GM12878 (cell line): ENCODE measurements at regions not wholly inside any gene's neighbourhood (a gene's known extent, or its start where the extent isn't known, plus 50 kb on each side); places are given as distances from the start of the nearest gene placed in this dataset.

ENCODE experiments used
- ATAC-seq: fragments of 200-7000 bp; cut with Tn5 transposase; 3 replicates; pipeline ENCODE4 v1.9.1; 2020; ENCODE audit warnings: mild to moderate bottlenecking, moderate library complexity
- BruUV-seq: library from RNA; stranded (reverse); fragments of 400-500 nt; replicated peaks from 2 replicates; lab custom pipeline; 2021; lab: Mats Ljungman, UMichigan
- CTCF ChIA-PET: fragments of 300-600 bp; sonication (Branson Sonifier 250); formaldehyde crosslinking; extraction: SDS; loops from one replicate; lab custom pipeline; 2021; ENCODE audit warnings: inconsistent platforms; lab: Yijun Ruan, JAX
- POLR2A ChIA-PET: fragments of 350-600 bp; formaldehyde crosslinking; extraction: SDS; loops from one replicate; lab custom pipeline; 2021; ENCODE audit warnings: inconsistent platforms; lab: Charles Lee
- RAD21 ChIA-PET: fragments of 300-600 bp; sonication (Branson Sonifier 250); formaldehyde crosslinking; loops from one replicate; lab custom pipeline; 2023; ENCODE audit warnings: antibody characterized with exemption; ENCODE audit not compliant: unreplicated experiment; lab: Charles Lee
- SMC1A ChIA-PET: fragments of 300-600 bp; sonication (Branson Sonifier 250); formaldehyde crosslinking; loops from one replicate; lab custom pipeline; 2023; ENCODE audit not compliant: unreplicated experiment, uncharacterized antibody; lab: Charles Lee
- DNase-seq: peaks from one replicate; pipeline ENCODE4 v3.0.0-alpha.2; 2011; ENCODE audit warnings: low read depth, low spot score
- FAIRE-seq: peaks from 3 replicates; lab custom pipeline; 2011; peaks lifted over from hg19 to GRCh38; lab: Jason Lieb, UNC
- H2AFZ ChIP-seq: 2 replicates; pipeline ENCODE4 v1.6.0; 2011; ENCODE audit warnings: low read depth, low read length, control low read depth; ENCODE audit not compliant: control insufficient read depth
- H3K27ac ChIP-seq: 2 replicates; pipeline ENCODE4 v1.5.1; 2011; ENCODE audit warnings: control low read depth; ENCODE audit not compliant: control insufficient read depth, insufficient read depth
- H3K27me3 ChIP-seq, 2 experiments: replicated peaks in 1 of 2; 2 replicates each; pipeline versions ENCODE4 v1.6.0 to v1.6.1; 2011; ENCODE audit warnings: low read length in 1 of 2; ENCODE audit not compliant: control insufficient read depth in 2 of 2, insufficient read depth in 2 of 2
- H3K36me3 ChIP-seq, 2 experiments: 2 replicates each; pipeline ENCODE4 v1.5.1; 2011; ENCODE audit warnings: low read length in 1 of 2; ENCODE audit not compliant: control insufficient read depth in 2 of 2, insufficient read depth in 2 of 2
- H3K4me1 ChIP-seq: 2 replicates; pipeline ENCODE4 v1.6.1; 2011; ENCODE audit warnings: mild to moderate bottlenecking, low read length, moderate library complexity, mixed read lengths; ENCODE audit not compliant: control insufficient read depth, insufficient read depth
- H3K4me2 ChIP-seq: 2 replicates; pipeline ENCODE4 v1.6.0; 2011; ENCODE audit warnings: control low read depth; ENCODE audit not compliant: control insufficient read depth, insufficient read depth
- H3K4me3 ChIP-seq: fragments of 200-600 bp; sonication (generic); 2 replicates; pipeline ENCODE4 v1.5.1; 2016
- H3K79me2 ChIP-seq: 2 replicates; pipeline ENCODE4 v1.6.0; 2011; ENCODE audit warnings: low read length; ENCODE audit not compliant: control insufficient read depth, insufficient read depth
- H3K9ac ChIP-seq: 2 replicates; pipeline ENCODE4 v1.8.0; 2011; ENCODE audit warnings: low read length, control low read depth, mixed read lengths; ENCODE audit not compliant: control insufficient read depth, insufficient read depth
- H3K9me3 ChIP-seq: replicated peaks from 3 replicates; pipeline ENCODE4 v1.5.1; 2011; ENCODE audit warnings: mild to moderate bottlenecking, low read length; ENCODE audit not compliant: control insufficient read depth, insufficient read depth
- H4K20me1 ChIP-seq: 2 replicates; pipeline ENCODE4 v1.6.0; 2011; ENCODE audit not compliant: control insufficient read depth, insufficient read depth
- GATAD2B ChIP-seq: fragments of 450-650 bp; conservative IDR thresholded peaks from 2 replicates; pipeline ENCODE4 v1.6.1; 2017; ENCODE audit warnings: low read depth, mild to moderate bottlenecking, moderate library complexity
- NFIC ChIP-seq: IDR thresholded peaks from 2 replicates; pipeline ENCODE4 v1.6.1; 2012; ENCODE audit warnings: low read depth, mild to moderate bottlenecking, inconsistent platforms, low read length, moderate library complexity
- NR2C2 ChIP-seq: IDR thresholded peaks from 2 replicates; pipeline ENCODE4 v1.6.1; 2011; ENCODE audit warnings: borderline replicate concordance, low read depth; ENCODE audit not compliant: control insufficient read depth, insufficient read length
- POU2F2 ChIP-seq: IDR thresholded peaks from 3 replicates; pipeline ENCODE4 v1.6.1; 2011; ENCODE audit warnings: low read depth, mild to moderate bottlenecking, low read length, borderline replicate concordance
- RAD21 ChIP-seq: IDR thresholded peaks from 2 replicates; pipeline ENCODE4 v1.6.1; 2011; ENCODE audit warnings: mild to moderate bottlenecking, low read depth, low read length, moderate library complexity; ENCODE audit not compliant: insufficient read depth
- RBBP5 ChIP-seq: fragments of 200-600 bp; sonication (generic); conservative IDR thresholded peaks from 2 replicates; pipeline ENCODE4 v1.6.1; 2016
- SMAD1 ChIP-seq: fragments of 450-650 bp; IDR thresholded peaks from 2 replicates; pipeline ENCODE4 v1.6.1; 2018; ENCODE audit warnings: mild to moderate bottlenecking, low read depth; ENCODE audit not compliant: partially characterized antibody
- SP1 ChIP-seq: IDR thresholded peaks from one replicate; pipeline ENCODE4 v1.6.1; 2011; ENCODE audit warnings: low read depth, low read length
- SPI1 ChIP-seq: IDR thresholded peaks from 2 replicates; pipeline ENCODE4 v1.6.1; 2011; ENCODE audit warnings: low read depth, mild to moderate bottlenecking, low read length, moderate library complexity, borderline replicate concordance; ENCODE audit not compliant: insufficient read depth
- SREBF1 ChIP-seq: IDR thresholded peaks from 2 replicates; pipeline ENCODE4 v1.6.1; 2012; ENCODE audit warnings: mild to moderate bottlenecking, low read length
- SUPT20H ChIP-seq: IDR thresholded peaks from 2 replicates; pipeline ENCODE4 v1.6.1; 2011; ENCODE audit warnings: low read depth, mild to moderate bottlenecking, low read length, moderate library complexity, borderline replicate concordance; ENCODE audit not compliant: control insufficient read depth
- ZNF207 ChIP-seq: fragments of 450-650 bp; IDR thresholded peaks from 2 replicates; pipeline ENCODE4 v1.6.1; 2014; ENCODE audit warnings: antibody characterized with exemption, mild to moderate bottlenecking, borderline replicate concordance
- WGBS: methylation state at CpG from one replicate; pipeline ENCODE4 v1.1.6; 2016; ENCODE audit warnings: low lambda C conversion rate; ENCODE audit not compliant: insufficient replicate concordance, insufficient coverage; ENCODE audit errors: missing lambda C conversion rate; 5-methylcytosine and 5-hydroxymethylcytosine counted together
- in situ Hi-C: fragments of 300-500 bp; cut with MboI; formaldehyde crosslinking; loops from 9 replicates; pipeline ENCODE4 v1.14.3; 2018; ENCODE audit warnings: mixed read lengths
- intact Hi-C: fragments of 100-400 bp; cut with micrococcal nuclease; formaldehyde crosslinking; loops from one replicate; pipeline ENCODE4 v1.14.2; 2022; ENCODE audit not compliant: unreplicated experiment
- TF ChIP-seq, protein P1 (sequence below): fragments of 150-350 bp; IDR thresholded peaks from 2 replicates; pipeline ENCODE4 v1.6.1; 2014; ENCODE audit warnings: mild to moderate bottlenecking, low read depth, low read length
- TF ChIP-seq, protein P2 (sequence below): IDR thresholded peaks from 2 replicates; pipeline ENCODE4 v1.6.1; 2012; ENCODE audit warnings: low read depth, low read length, improper control_type of control experiment
- TF ChIP-seq, protein P3 (sequence below): IDR thresholded peaks from 2 replicates; pipeline ENCODE4 v1.6.1; 2012; ENCODE audit warnings: improper control_type of control experiment, low read depth, low read length; ENCODE audit not compliant: insufficient replicate concordance
- TF ChIP-seq, protein P4 (sequence below): fragments of 450-650 bp; conservative IDR thresholded peaks from 2 replicates; pipeline ENCODE4 v1.6.1; 2017; ENCODE audit warnings: mild to moderate bottlenecking, moderate library complexity

DNA sequence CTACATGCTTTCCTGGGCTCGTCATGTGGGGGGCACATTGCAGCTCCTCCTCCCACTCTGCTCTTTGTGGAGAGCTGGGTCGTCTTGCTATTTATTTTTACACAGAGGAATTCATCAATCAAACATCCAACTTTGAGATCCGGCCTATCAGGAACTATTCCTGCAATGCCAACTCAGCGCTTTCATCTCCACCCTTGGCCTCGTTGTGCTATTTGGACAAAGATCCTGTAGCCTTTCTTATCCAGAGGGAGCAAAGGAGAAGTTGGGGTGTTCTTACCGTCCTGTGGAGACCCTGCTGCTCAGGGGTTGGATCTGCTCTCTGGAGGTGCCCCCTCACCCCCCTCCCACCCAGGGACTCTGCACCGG lies 92.1 kb downstream of the ASB1 start:
- intact Hi-C loops (no loop called here), in situ Hi-C loops (no loop called here)
- no peak for ATAC-seq
- SMC1A ChIA-PET: no interaction called here
- Histone ChIP-seq H3K9me3 (no peaks in the 10 kb centered on the region; the same call in 1 of the 3 replicates), H3K27ac (no peak overlapping the region), H3K9ac (no peak overlapping the region), H3K4me1 (no peaks in the 10 kb centered on the region), H3K4me2 (no peak overlapping the region), H3K27me3 (no peaks in the 10 kb centered on the region), H2AFZ (no peak overlapping the region), H4K20me1 (no peaks in the 10 kb centered on the region), H3K4me3 (no peak overlapping the region), H3K36me3 (no peaks in the 10 kb centered on the region), H3K79me2 (no peaks in the 10 kb centered on the region)
- POLR2A ChIA-PET: no interaction called here
- 34% methylated on average over 7 of the region's 7 CpGs for WGBS
- BruUV-seq: no TSS peak
- RAD21 ChIA-PET: no interaction called here
- CTCF ChIA-PET: no interaction called here
- no peak for FAIRE-seq
- DNase-seq: no peak
- TF ChIP-seq RAD21: no peak
- TF ChIP-seq SPI1: no peak
- TF ChIP-seq, protein P1, sequence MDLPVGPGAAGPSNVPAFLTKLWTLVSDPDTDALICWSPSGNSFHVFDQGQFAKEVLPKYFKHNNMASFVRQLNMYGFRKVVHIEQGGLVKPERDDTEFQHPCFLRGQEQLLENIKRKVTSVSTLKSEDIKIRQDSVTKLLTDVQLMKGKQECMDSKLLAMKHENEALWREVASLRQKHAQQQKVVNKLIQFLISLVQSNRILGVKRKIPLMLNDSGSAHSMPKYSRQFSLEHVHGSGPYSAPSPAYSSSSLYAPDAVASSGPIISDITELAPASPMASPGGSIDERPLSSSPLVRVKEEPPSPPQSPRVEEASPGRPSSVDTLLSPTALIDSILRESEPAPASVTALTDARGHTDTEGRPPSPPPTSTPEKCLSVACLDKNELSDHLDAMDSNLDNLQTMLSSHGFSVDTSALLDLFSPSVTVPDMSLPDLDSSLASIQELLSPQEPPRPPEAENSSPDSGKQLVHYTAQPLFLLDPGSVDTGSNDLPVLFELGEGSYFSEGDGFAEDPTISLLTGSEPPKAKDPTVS: no peak
- TF ChIP-seq, protein P2, sequence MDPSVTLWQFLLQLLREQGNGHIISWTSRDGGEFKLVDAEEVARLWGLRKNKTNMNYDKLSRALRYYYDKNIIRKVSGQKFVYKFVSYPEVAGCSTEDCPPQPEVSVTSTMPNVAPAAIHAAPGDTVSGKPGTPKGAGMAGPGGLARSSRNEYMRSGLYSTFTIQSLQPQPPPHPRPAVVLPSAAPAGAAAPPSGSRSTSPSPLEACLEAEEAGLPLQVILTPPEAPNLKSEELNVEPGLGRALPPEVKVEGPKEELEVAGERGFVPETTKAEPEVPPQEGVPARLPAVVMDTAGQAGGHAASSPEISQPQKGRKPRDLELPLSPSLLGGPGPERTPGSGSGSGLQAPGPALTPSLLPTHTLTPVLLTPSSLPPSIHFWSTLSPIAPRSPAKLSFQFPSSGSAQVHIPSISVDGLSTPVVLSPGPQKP: no peak
- no peak for TF ChIP-seq ZNF207
- TF ChIP-seq SUPT20H: no peak
- TF ChIP-seq RBBP5: no peak
- TF ChIP-seq, protein P3, sequence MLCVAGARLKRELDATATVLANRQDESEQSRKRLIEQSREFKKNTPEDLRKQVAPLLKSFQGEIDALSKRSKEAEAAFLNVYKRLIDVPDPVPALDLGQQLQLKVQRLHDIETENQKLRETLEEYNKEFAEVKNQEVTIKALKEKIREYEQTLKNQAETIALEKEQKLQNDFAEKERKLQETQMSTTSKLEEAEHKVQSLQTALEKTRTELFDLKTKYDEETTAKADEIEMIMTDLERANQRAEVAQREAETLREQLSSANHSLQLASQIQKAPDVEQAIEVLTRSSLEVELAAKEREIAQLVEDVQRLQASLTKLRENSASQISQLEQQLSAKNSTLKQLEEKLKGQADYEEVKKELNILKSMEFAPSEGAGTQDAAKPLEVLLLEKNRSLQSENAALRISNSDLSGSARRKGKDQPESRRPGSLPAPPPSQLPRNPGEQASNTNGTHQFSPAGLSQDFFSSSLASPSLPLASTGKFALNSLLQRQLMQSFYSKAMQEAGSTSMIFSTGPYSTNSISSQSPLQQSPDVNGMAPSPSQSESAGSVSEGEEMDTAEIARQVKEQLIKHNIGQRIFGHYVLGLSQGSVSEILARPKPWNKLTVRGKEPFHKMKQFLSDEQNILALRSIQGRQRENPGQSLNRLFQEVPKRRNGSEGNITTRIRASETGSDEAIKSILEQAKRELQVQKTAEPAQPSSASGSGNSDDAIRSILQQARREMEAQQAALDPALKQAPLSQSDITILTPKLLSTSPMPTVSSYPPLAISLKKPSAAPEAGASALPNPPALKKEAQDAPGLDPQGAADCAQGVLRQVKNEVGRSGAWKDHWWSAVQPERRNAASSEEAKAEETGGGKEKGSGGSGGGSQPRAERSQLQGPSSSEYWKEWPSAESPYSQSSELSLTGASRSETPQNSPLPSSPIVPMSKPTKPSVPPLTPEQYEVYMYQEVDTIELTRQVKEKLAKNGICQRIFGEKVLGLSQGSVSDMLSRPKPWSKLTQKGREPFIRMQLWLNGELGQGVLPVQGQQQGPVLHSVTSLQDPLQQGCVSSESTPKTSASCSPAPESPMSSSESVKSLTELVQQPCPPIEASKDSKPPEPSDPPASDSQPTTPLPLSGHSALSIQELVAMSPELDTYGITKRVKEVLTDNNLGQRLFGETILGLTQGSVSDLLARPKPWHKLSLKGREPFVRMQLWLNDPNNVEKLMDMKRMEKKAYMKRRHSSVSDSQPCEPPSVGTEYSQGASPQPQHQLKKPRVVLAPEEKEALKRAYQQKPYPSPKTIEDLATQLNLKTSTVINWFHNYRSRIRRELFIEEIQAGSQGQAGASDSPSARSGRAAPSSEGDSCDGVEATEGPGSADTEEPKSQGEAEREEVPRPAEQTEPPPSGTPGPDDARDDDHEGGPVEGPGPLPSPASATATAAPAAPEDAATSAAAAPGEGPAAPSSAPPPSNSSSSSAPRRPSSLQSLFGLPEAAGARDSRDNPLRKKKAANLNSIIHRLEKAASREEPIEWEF: no peak
- TF ChIP-seq NFIC: no peak
- TF ChIP-seq SMAD1: no peak
- TF ChIP-seq, protein P4, sequence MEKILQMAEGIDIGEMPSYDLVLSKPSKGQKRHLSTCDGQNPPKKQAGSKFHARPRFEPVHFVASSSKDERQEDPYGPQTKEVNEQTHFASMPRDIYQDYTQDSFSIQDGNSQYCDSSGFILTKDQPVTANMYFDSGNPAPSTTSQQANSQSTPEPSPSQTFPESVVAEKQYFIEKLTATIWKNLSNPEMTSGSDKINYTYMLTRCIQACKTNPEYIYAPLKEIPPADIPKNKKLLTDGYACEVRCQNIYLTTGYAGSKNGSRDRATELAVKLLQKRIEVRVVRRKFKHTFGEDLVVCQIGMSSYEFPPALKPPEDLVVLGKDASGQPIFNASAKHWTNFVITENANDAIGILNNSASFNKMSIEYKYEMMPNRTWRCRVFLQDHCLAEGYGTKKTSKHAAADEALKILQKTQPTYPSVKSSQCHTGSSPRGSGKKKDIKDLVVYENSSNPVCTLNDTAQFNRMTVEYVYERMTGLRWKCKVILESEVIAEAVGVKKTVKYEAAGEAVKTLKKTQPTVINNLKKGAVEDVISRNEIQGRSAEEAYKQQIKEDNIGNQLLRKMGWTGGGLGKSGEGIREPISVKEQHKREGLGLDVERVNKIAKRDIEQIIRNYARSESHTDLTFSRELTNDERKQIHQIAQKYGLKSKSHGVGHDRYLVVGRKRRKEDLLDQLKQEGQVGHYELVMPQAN: no peak
- TF ChIP-seq SREBF1: no peak
- no peak for TF ChIP-seq NR2C2
- TF ChIP-seq POU2F2: no peak
- TF ChIP-seq GATAD2B: no peak
- no peak for TF ChIP-seq SP1
